ENCODE measurements at regions not wholly inside any gene's neighbourhood (a gene's known extent, or its start where the extent isn't known, plus 50 kb on each side); places are given as distances from the start of the nearest gene placed in this dataset.
A peak's percentile ranks its signal among the peaks of the same experiment; 100 is the strongest.
"Not testable (repeated sequence)": the region's sequence is repeated elsewhere in the genome, so short reads cannot be mapped to it uniquely, and the experiment has no call there.

DNA sequence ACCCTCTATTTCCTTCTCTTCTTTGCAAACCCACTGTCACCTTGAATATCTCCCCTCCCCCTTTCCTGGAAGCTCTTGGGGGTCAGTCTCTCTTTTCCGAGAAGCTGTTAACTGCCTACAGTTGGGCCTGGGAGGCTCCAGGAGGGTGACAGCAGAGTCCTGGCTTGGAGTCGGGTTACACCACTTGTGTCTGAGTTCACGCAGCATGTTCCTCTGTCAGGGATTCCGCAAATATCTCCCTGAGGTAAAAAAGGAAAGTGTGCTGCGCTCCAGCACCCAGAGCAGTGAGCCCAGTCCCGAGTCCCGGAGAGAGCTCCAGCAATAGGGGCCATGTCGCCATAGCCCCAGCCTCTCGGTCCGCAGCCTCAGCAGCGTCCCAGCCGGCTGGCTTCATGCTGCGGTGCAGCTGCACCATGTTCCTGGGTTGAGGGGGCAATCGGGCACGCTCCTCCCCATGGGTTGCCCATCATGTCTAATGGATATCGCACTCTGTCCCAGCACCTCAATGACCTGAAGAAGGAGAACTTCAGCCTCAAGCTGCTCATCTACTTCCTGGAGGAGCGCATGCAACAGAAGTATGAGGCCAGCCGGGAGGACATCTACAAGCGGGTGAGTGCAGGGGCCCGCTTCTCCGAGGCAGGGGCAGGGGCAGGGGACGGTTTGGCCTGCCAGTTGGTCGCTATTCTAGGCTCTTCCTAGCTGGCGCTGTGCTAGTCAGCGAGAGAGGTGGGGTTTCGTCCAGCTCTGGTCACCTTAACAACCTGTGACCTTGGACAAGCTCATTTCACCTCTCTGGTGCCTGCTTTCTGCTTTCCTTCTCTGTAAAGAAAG lies 101.3 kb upstream of the SEC22B start:
- ATAC-seq; POLR2A ChIA-PET; H3K9me3 ChIP-seq; CTCF ChIA-PET; H3K4me1 ChIP-seq; DNase-seq (ENCODE audit: low read depth in 1 of 2, low spot score in 1 of 2); H3K4me3 ChIP-seq; H3K27ac ChIP-seq; H3K4me2 ChIP-seq; FAIRE-seq: not testable (repeated sequence)
- no CpG with 5 or more reads among the region's 26 CpGs for WGBS (ENCODE audit: missing lambda C conversion rate)

DNA sequence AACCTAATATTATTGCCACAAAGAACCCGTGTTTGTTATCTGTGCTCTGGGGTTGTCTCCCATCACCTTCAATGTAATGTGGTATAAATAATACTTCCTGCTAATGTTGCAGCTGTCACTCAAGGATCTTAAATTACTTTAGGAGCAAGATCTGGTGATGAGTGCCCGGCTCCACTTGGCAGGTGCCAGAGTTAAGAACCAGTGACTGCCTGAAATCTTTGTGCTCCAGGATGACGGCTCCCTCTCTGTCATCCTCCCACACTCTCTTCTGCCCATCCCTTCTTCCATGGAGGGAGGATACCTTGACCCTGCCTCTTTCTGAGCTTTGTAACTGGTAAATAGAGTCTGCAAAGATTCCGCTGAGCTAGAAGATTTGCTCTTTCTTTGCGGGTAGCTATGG lies 100.4 kb upstream of the SEC22B start:
- FAIRE-seq; ATAC-seq; H3K4me2 ChIP-seq; H3K9me3 ChIP-seq; POLR2A ChIA-PET; DNase-seq (ENCODE audit: low read depth in 1 of 2, low spot score in 1 of 2); H3K4me3 ChIP-seq; CTCF ChIA-PET; H3K27ac ChIP-seq; H3K4me1 ChIP-seq: not testable (repeated sequence)
- WGBS (ENCODE audit: missing lambda C conversion rate), result no CpG with 5 or more reads among the region's 5 CpGs

DNA sequence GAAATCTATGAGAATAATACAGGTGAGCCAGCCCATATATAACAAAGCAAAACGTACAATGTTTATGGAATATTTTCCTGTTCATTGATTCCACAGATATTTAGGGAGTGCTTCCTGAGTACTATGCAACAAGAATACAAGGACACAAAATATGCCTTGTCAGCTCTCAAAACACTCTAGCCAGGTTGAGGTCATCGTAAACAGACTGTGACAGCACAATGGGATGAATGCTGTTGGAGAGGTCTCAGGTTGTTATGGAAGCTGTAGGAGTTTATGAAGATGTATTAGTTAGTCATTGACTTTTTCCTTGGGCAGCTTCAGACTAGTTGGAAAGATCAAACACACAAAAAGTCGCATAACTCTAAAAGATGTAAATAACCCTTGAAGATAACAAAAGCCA lies 98.1 kb upstream of the SEC22B start:
- DNase-seq (ENCODE audit: low read depth in 1 of 2, low spot score in 1 of 2); FAIRE-seq; H3K4me2 ChIP-seq; H3K9me3 ChIP-seq; H3K4me1 ChIP-seq; CTCF ChIA-PET; H3K4me3 ChIP-seq; POLR2A ChIA-PET; H3K27ac ChIP-seq; ATAC-seq: not testable (repeated sequence)
- WGBS (ENCODE audit: missing lambda C conversion rate), result no CpG with 5 or more reads among the region's 3 CpGs

DNA sequence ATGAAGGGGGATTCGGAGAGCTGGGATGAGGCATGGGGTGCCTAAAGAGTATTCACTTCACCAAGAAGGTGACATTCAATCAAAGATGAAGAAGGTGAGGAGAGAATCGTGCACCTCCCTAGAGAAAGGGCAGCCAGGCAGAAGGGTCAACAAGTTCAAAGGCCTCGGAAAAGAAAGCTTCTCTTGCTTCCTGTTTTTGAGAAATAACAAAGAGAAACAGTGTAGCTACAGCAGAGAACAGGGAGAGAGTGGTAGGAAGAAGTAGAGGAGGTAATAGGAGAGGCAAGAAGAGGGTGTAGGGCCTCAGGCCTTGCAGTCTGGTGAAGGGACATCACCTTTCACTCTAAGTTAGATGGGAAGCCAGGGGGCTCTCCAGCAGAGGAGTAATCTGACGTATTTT lies 97.0 kb upstream of the SEC22B start:
- 33% methylated on average over 2 of the region's 4 CpGs for WGBS (ENCODE audit: missing lambda C conversion rate)
- H3K9me3 ChIP-seq; H3K4me1 ChIP-seq; ATAC-seq; H3K27ac ChIP-seq; H3K4me2 ChIP-seq; FAIRE-seq; DNase-seq (ENCODE audit: low read depth in 1 of 2, low spot score in 1 of 2); CTCF ChIA-PET; H3K4me3 ChIP-seq; POLR2A ChIA-PET: not testable (repeated sequence)

DNA sequence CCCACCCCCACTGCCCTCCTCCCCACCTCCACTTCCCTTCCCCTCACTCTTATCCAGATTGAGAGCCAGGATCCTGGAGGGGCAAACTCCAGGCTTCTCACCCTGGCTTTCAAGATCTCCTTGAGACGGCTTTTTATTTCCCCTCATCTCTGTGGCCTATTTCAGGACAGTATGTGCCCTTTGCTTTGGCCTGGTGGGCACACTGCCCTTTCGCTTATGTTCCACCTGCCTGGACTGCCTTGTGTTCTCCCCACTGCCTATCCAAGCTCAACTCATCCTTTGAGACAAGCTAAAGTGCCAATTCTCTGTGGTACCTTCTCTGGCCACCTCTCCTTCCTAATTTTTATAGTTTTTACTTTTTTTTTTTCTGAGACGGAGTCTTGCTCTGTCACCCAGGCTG lies 95.9 kb upstream of the SEC22B start:
- DNase-seq (ENCODE audit: low read depth in 1 of 2, low spot score in 1 of 2); ATAC-seq; H3K4me1 ChIP-seq; H3K9me3 ChIP-seq; H3K27ac ChIP-seq; POLR2A ChIA-PET; CTCF ChIA-PET; FAIRE-seq; H3K4me3 ChIP-seq; H3K4me2 ChIP-seq: not testable (repeated sequence)
- no CpG with 5 or more reads among the region's 3 CpGs for WGBS (ENCODE audit: missing lambda C conversion rate)

DNA sequence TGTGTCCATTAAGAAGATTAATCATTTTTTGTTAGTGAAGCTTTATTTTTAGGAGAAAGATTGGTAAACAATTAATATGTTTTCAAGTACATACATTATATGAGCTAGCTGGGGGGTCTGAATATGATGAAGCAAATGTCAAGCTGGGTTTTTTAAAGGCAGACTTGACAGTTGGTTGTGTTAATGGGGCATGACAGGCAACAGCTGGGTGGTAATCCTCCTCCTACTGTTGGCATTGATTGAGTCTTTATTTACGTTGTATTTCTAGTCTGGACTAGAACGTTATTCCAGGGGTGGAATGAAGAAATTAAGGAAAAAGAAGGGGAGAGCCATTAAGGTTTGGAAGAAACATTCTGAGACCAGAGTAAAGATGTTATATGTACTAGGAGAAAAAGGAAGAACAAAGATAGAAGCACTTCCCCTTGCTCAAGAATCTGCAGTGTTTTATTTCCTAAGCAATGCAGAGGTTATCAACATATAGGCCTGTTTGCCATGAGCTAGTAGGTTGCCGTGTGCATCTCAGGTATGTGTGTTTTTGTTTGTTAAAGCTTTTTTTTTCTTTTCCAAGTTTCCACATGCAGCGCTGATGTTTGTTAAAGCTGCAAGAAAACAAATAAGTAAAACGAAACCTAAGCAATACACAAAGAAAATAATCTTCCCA lies 95.4 kb upstream of the SEC22B start:
- H3K4me2 ChIP-seq; CTCF ChIA-PET; H3K4me1 ChIP-seq; H3K4me3 ChIP-seq; POLR2A ChIA-PET; H3K9me3 ChIP-seq; FAIRE-seq; H3K27ac ChIP-seq; DNase-seq (ENCODE audit: low read depth in 1 of 2, low spot score in 1 of 2); ATAC-seq: not testable (repeated sequence)
- no CpG with 5 or more reads among the region's 5 CpGs for WGBS (ENCODE audit: missing lambda C conversion rate)

DNA sequence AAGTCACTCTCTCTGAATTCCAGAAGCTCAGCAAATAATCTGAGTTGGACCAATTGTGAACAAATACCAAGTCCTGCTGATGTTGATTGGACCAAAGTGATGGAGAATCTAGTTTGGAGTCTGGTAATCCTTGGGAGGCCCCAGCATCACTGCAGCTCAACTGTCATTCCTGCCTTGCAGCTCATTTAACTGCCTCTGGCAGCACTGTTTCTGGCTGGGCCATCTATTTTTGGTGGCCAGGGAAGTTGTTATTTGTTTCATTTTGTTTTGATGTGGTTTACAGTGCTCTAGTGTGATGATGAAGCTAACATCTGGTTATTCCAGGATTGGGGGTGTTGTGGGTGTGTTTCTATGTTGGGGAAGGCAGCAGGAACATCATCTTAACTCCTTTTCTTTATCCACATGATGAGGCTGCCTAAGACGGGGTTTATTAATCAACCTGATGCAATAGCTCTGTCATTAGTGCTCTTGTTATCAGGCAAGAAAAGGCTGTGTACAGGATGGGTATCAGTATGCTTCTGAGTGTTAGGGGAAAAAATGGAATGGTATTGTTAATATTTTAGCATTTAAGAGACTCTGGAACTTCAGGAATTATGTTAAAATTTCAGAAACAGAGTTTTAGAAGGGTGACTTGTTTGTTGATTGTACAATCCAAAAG lies 91.7 kb upstream of the SEC22B start:
- H3K4me2 ChIP-seq; POLR2A ChIA-PET; DNase-seq (ENCODE audit: low read depth in 1 of 2, low spot score in 1 of 2); H3K4me3 ChIP-seq; H3K9me3 ChIP-seq; H3K4me1 ChIP-seq; FAIRE-seq; ATAC-seq; H3K27ac ChIP-seq; CTCF ChIA-PET: not testable (repeated sequence)
- WGBS (ENCODE audit: missing lambda C conversion rate), result no CpG with 5 or more reads among the region's 1 CpG

DNA sequence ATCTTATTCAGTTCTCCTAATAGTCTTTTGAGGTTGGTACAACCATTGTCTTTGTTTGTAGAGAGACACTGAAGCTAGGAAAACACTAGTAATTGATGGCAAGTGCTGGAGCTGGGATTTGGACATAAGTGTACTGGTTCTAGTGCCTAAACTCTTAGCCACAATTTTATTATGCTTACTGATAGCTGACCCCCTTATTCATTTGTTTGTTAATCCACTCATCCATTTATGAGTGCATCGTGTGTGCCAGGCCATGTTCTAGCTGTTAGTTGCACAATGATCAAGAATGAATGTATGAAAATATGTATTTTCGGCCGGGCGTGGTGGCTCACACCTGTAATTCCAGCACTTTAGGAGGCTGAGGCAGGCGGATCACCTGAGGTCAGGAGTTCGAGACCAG lies 88.2 kb upstream of the SEC22B start:
- WGBS (ENCODE audit: missing lambda C conversion rate), result no CpG with 5 or more reads among the region's 6 CpGs
- not testable (repeated sequence) for ATAC-seq, H3K27ac ChIP-seq

DNA sequence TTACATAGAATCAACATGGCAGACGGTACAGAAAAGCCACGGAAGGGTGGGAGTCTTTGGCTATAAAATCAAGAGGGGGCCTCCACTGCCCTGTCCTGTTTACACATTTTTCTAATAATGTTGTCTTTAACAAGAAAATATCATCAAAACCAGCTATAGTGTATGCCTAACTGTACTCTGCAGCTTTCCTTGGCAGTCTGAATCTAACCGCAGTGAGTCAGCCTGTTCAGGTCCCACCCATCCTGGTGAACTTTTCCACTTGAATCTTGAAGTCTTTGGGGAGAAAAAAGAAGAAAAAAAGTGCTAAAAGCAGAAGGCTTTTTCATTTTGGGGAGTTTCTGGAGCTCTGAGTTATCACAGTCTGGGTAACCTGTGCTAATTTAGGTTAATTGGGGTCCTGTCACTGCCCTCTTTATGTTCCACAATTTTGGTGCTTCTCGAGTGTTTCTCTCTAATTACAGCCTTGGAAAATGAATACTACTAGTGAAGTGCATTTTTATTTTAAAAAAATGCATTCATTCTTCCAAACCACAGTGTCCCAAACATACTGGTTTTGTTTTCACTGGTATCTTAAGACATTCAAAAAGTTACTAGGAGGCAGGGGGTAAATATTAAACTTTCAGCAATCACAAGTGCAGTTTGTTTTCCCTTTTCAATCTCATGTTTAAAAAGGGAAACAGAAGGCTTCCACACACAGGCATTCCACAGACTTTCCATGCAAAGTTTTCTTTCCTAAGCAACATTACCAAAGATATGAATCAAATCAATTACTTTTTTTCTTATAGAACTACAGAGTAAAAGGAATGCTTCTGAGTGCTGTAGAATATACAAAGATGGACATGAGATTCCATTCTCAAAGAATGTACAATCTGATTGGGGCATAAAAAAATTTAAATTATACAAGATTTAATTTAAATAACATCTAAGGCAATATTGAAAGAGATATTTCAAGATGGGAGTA lies 86.8 kb upstream of the SEC22B start:
- H3K9me3 ChIP-seq; FAIRE-seq; CTCF ChIA-PET; H3K4me3 ChIP-seq; H3K4me2 ChIP-seq; H3K4me1 ChIP-seq; POLR2A ChIA-PET; ATAC-seq; H3K27ac ChIP-seq; DNase-seq (ENCODE audit: low read depth in 1 of 2, low spot score in 1 of 2): not testable (repeated sequence)
- WGBS (ENCODE audit: missing lambda C conversion rate), result no CpG with 5 or more reads among the region's 4 CpGs

More for the DNA sequence above, 88.2 kb upstream of the SEC22B start:
- DNase-seq (ENCODE audit: low read depth in 1 of 2, low spot score in 1 of 2); H3K4me2 ChIP-seq; H3K4me3 ChIP-seq; H3K4me1 ChIP-seq; POLR2A ChIA-PET; H3K9me3 ChIP-seq; FAIRE-seq; CTCF ChIA-PET: not testable (repeated sequence)

DNA sequence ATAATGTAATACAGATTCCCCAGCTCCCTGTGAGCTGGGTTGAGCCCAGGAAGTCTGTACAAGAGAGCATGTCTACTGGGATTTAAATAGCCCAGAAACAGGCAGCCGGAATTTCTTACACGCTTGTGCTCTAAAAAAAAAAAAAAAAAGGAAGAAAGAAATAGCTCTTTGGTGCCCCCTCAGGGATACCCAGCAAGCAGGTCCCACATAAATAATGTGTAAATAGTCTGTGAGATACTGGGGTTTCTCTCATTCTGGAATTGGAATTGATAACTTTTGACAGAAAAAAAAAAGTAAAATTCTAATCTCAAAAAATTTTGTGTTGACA lies 81.4 kb upstream of the SEC22B start:
- no CpG with 5 or more reads among the region's 2 CpGs for WGBS (ENCODE audit: missing lambda C conversion rate)
- CTCF ChIA-PET, result not testable (repeated sequence)
- peak; percentile 55 to 66; a peak in 5 of 6 replicates for ATAC-seq

More for the DNA sequence above, 81.4 kb upstream of the SEC22B start:
- H3K4me1 ChIP-seq; H3K27ac ChIP-seq; FAIRE-seq; H3K4me3 ChIP-seq; POLR2A ChIA-PET; DNase-seq (ENCODE audit: low read depth in 1 of 2, low spot score in 1 of 2); H3K4me2 ChIP-seq; H3K9me3 ChIP-seq: not testable (repeated sequence)
